ENCODE measurements at regions not wholly inside any gene's neighbourhood (a gene's known extent, or its start where the extent isn't known, plus 50 kb on each side); places are given as distances from the start of the nearest gene placed in this dataset.
A peak's percentile ranks its signal among the peaks of the same experiment; 100 is the strongest.
"Not testable (repeated sequence)": the region's sequence is repeated elsewhere in the genome, so short reads cannot be mapped to it uniquely, and the experiment has no call there.

- Histone ChIP-seq H3K9ac (ENCODE audit: low read length) (no peak overlapping the region), H3K18ac (ENCODE audit: low read length) (no peak overlapping the region), H3K4me2 (ENCODE audit: low read length) (no peak overlapping the region), H3K79me1 (ENCODE audit: low read length) (no peaks in the 10 kb centered on the region), H3K9me3 (ENCODE audit: insufficient read depth, low read depth, low read length) (no peaks in the 10 kb centered on the region), H3K27ac (ENCODE audit: low read depth, low read length) (no peak overlapping the region), H2BK12ac (ENCODE audit: low read length) (no peak overlapping the region), H3K79me2 (ENCODE audit: control insufficient read depth, insufficient read depth, low read length, poor library complexity) (no peaks in the 10 kb centered on the region), H3K4me1 (ENCODE audit: control insufficient read depth in 1 of 2, insufficient read depth in 2 of 2, low read length in 2 of 2) (peaks cover 2 to 4% of the 10 kb centered on the region in 2 experiments), H2AFZ (ENCODE audit: insufficient read depth, low read length, poor library complexity) (no peak overlapping the region), H2AK5ac (ENCODE audit: low read length) (no peak overlapping the region), H3K14ac (ENCODE audit: low read length) (no peak overlapping the region), H3K36me3 (ENCODE audit: control insufficient read depth in 1 of 2, insufficient read depth in 2 of 2, low read length in 2 of 2) (no peaks in the 10 kb centered on the region), H4K8ac (ENCODE audit: low read depth, low read length) (no peak overlapping the region), H3K4me3 (ENCODE audit: low read depth, low read length) (no peak overlapping the region), H3K23ac (ENCODE audit: low read length) (no peak overlapping the region), H3K27me3 (ENCODE audit: insufficient read depth, low read length) (no peaks in the 10 kb centered on the region), H2BK120ac (ENCODE audit: insufficient read depth, low read length, poor library complexity) (no peak overlapping the region), H2BK5ac (ENCODE audit: low read depth, low read length, poor library complexity) (no peak overlapping the region), H3K4ac (ENCODE audit: low read depth, low read length) (no peak overlapping the region), H4K12ac (ENCODE audit: low read depth, low read length) (no peak overlapping the region), H4K91ac (ENCODE audit: low read depth, low read length) (no peak overlapping the region)
- WGBS (ENCODE audit: extremely low coverage, insufficient coverage, insufficient read length): no CpG with 5 or more reads among the region's 2 CpGs
- DNase-seq: peak; percentile 80 to 94
Observed at GRCh38 chr2:78147466-78147865, 625.3 kb upstream of the LRRTM4 start.

DNA sequence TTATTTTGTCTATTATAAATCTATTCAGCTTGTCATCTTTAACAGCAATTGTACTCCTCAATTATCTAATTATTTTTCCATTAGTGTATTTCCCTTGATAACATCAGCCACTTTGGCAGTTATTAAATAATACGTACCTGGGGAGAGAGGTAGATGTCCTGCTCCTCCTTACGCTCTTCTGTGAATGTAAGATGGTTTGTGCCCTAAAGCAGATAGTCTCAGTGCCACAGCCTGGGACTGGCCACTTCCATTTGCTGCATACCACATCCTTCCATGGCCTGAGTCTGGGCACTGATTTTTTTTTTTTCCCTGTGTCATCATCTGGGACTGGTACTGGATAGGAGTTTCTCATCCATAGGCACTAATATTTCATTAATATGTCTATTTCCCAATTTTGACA, 632.4 kb upstream of the LRRTM4 start:
- no CpG with 5 or more reads among the region's 2 CpGs for WGBS (ENCODE audit: extremely low coverage, insufficient coverage, insufficient read length)

GRCh38 chr2:78162202-78162601, 640.0 kb upstream of the LRRTM4 start:
- H3K9ac ChIP-seq (ENCODE audit: low read length): no peak overlapping the region
- H4K8ac ChIP-seq (ENCODE audit: low read depth, low read length): no peak overlapping the region
- H2AFZ ChIP-seq (ENCODE audit: insufficient read depth, low read length, poor library complexity): no peak overlapping the region
- WGBS (ENCODE audit: extremely low coverage, insufficient coverage, insufficient read length): no CpG with 5 or more reads among the region's 2 CpGs
- H3K23ac ChIP-seq (ENCODE audit: low read length): no peak overlapping the region
- no peak overlapping the region for H2BK5ac ChIP-seq (ENCODE audit: low read depth, low read length, poor library complexity)
- H3K27ac ChIP-seq (ENCODE audit: low read depth, low read length): no peak overlapping the region
- no peak overlapping the region for H2BK120ac ChIP-seq (ENCODE audit: insufficient read depth, low read length, poor library complexity)
- no peaks in the 10 kb centered on the region for H3K36me3 ChIP-seq (ENCODE audit: control insufficient read depth in 1 of 2, insufficient read depth in 2 of 2, low read length in 2 of 2)
- no peak overlapping the region for H3K4me2 ChIP-seq (ENCODE audit: low read length)
- H3K79me1 ChIP-seq (ENCODE audit: low read length): no peaks in the 10 kb centered on the region
- H3K4me1 ChIP-seq (ENCODE audit: control insufficient read depth in 1 of 2, insufficient read depth in 2 of 2, low read length in 2 of 2): no peaks in the 10 kb centered on the region
- H4K91ac ChIP-seq (ENCODE audit: low read depth, low read length): no peak overlapping the region
- no peak overlapping the region for H3K4me3 ChIP-seq (ENCODE audit: low read depth, low read length)
- H2AK5ac ChIP-seq (ENCODE audit: low read length): no peak overlapping the region
- no peaks in the 10 kb centered on the region for H3K79me2 ChIP-seq (ENCODE audit: control insufficient read depth, insufficient read depth, low read length, poor library complexity)
- H3K27me3 ChIP-seq (ENCODE audit: insufficient read depth, low read length): no peaks in the 10 kb centered on the region
- DNase-seq: no peak
- no peak overlapping the region for H2BK12ac ChIP-seq (ENCODE audit: low read length)
- no peak overlapping the region for H3K4ac ChIP-seq (ENCODE audit: low read depth, low read length)
- H3K14ac ChIP-seq (ENCODE audit: low read length): no peak overlapping the region
- H4K12ac ChIP-seq (ENCODE audit: low read depth, low read length): no peak overlapping the region
- no peak overlapping the region for H3K18ac ChIP-seq (ENCODE audit: low read length)
- no peaks in the 10 kb centered on the region for H3K9me3 ChIP-seq (ENCODE audit: insufficient read depth, low read depth, low read length)

More for the DNA sequence above, 632.4 kb upstream of the LRRTM4 start:
- no peak overlapping the region for H3K9ac ChIP-seq (ENCODE audit: low read length)
- DNase-seq: no peak
- no peak overlapping the region for H3K4me2 ChIP-seq (ENCODE audit: low read length)
- no peak overlapping the region for H2BK5ac ChIP-seq (ENCODE audit: low read depth, low read length, poor library complexity)
- no peak overlapping the region for H4K91ac ChIP-seq (ENCODE audit: low read depth, low read length)
- H3K4ac ChIP-seq (ENCODE audit: low read depth, low read length): no peak overlapping the region
- H3K14ac ChIP-seq (ENCODE audit: low read length): no peak overlapping the region
- H2AK5ac ChIP-seq (ENCODE audit: low read length): no peak overlapping the region
- peak overlapping the region; percentile 92 for H3K23ac ChIP-seq (ENCODE audit: low read length)
- H4K12ac ChIP-seq (ENCODE audit: low read depth, low read length): no peak overlapping the region
- no peaks in the 10 kb centered on the region for H3K4me1 ChIP-seq (ENCODE audit: control insufficient read depth in 1 of 2, insufficient read depth in 2 of 2, low read length in 2 of 2)
- H3K27ac ChIP-seq (ENCODE audit: low read depth, low read length): no peak overlapping the region
- H3K79me1 ChIP-seq (ENCODE audit: low read length): no peaks in the 10 kb centered on the region
- no peak overlapping the region for H2AFZ ChIP-seq (ENCODE audit: insufficient read depth, low read length, poor library complexity)
- no peak overlapping the region for H4K8ac ChIP-seq (ENCODE audit: low read depth, low read length)
- no peak overlapping the region for H2BK12ac ChIP-seq (ENCODE audit: low read length)
- H3K9me3 ChIP-seq (ENCODE audit: insufficient read depth, low read depth, low read length): no peaks in the 10 kb centered on the region
- H2BK120ac ChIP-seq (ENCODE audit: insufficient read depth, low read length, poor library complexity): no peak overlapping the region
- no peaks in the 10 kb centered on the region for H3K27me3 ChIP-seq (ENCODE audit: insufficient read depth, low read length)
- no peak overlapping the region for H3K4me3 ChIP-seq (ENCODE audit: low read depth, low read length)
- no peaks in the 10 kb centered on the region for H3K36me3 ChIP-seq (ENCODE audit: control insufficient read depth in 1 of 2, insufficient read depth in 2 of 2, low read length in 2 of 2)
- no peak overlapping the region for H3K18ac ChIP-seq (ENCODE audit: low read length)
- H3K79me2 ChIP-seq (ENCODE audit: control insufficient read depth, insufficient read depth, low read length, poor library complexity): no peaks in the 10 kb centered on the region

GRCh38 chr2:78172157-78172556, 650.0 kb upstream of the LRRTM4 start:
- not testable (repeated sequence) for DNase-seq; H3K9ac ChIP-seq (ENCODE audit: low read length); H3K27ac ChIP-seq (ENCODE audit: low read depth, low read length); H4K91ac ChIP-seq (ENCODE audit: low read depth, low read length); H2BK12ac ChIP-seq (ENCODE audit: low read length); H2BK120ac ChIP-seq (ENCODE audit: insufficient read depth, low read length, poor library complexity); H3K4me1 ChIP-seq (ENCODE audit: control insufficient read depth in 1 of 2, insufficient read depth in 2 of 2, low read length in 2 of 2); H3K9me3 ChIP-seq (ENCODE audit: insufficient read depth, low read depth, low read length); H2AFZ ChIP-seq (ENCODE audit: insufficient read depth, low read length, poor library complexity); H4K12ac ChIP-seq (ENCODE audit: low read depth, low read length); H3K27me3 ChIP-seq (ENCODE audit: insufficient read depth, low read length); H3K14ac ChIP-seq (ENCODE audit: low read length); H3K79me1 ChIP-seq (ENCODE audit: low read length); H3K4me2 ChIP-seq (ENCODE audit: low read length); H2BK5ac ChIP-seq (ENCODE audit: low read depth, low read length, poor library complexity); H4K8ac ChIP-seq (ENCODE audit: low read depth, low read length); H3K4me3 ChIP-seq (ENCODE audit: low read depth, low read length); H3K18ac ChIP-seq (ENCODE audit: low read length); H3K36me3 ChIP-seq (ENCODE audit: control insufficient read depth in 1 of 2, insufficient read depth in 2 of 2, low read length in 2 of 2); H2AK5ac ChIP-seq (ENCODE audit: low read length); H3K79me2 ChIP-seq (ENCODE audit: control insufficient read depth, insufficient read depth, low read length, poor library complexity); H3K23ac ChIP-seq (ENCODE audit: low read length); H3K4ac ChIP-seq (ENCODE audit: low read depth, low read length)
- no CpG with 5 or more reads among the region's 9 CpGs for WGBS (ENCODE audit: extremely low coverage, insufficient coverage, insufficient read length)

All from trophoblast cell (in vitro differentiated cells and primary cell).